ENCODE measurements at regions not wholly inside any gene's neighbourhood (a gene's known extent, or its start where the extent isn't known, plus 50 kb on each side); places are given as distances from the start of the nearest gene placed in this dataset.

DNA sequence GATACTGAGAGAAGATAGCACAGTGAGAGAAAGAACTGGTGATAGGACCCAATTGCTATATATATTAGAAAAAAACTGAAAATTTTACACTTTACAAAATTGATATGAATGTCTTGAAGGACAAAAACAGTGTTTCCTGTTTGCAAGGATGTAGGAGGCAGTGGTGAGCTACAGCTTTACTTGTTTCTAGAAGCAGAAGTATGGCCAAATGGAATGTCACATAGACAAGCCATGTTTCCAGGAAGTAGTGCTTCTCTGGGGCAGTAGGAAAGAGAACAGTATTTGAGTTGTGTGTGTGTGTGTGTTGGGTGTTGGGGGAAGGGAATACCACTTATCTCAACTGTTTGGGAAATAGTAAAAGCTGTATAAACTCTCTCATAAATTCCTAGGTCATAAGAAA is 60.9 kb upstream of the IBSP start:
- TF ChIP-seq, protein P1, sequence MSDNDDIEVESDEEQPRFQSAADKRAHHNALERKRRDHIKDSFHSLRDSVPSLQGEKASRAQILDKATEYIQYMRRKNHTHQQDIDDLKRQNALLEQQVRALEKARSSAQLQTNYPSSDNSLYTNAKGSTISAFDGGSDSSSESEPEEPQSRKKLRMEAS (IDR thresholded peaks at IDR 0.05): no peak
- no peak for TF ChIP-seq CTCF (IDR thresholded peaks at IDR 0.05; ENCODE audit: low read depth, low read length, missing input control)
- no peak for TF ChIP-seq JUND (IDR thresholded peaks at IDR 0.05)
- no peak for TF ChIP-seq RAD21 (IDR thresholded peaks at IDR 0.05)
- TF ChIP-seq TAF1 (conservative IDR thresholded peaks at IDR 0.05): no peak
